GM19238 (cell line): ENCODE measurements at regions not wholly inside any gene's neighbourhood (a gene's known extent, or its start where the extent isn't known, plus 50 kb on each side); places are given as distances from the start of the nearest gene placed in this dataset.
A peak's percentile ranks its signal among the peaks of the same experiment; 100 is the strongest.

Source experiments
- DNase-seq: peaks from one replicate; pipeline ENCODE4 v3.0.0; 2011; ENCODE audit warnings: low spot score; ENCODE audit not compliant: insufficient read length

GRCh38 chr2:12278217-12278750, 438.5 kb upstream of the TRIB2 start:
- DNase-seq = no peak

- DNase-seq = no peak
Observed at GRCh38 chr2:12282780-12283695, 433.7 kb upstream of the TRIB2 start.

- DNase-seq = no peak
Observed at GRCh38 chr2:12284037-12284436, 432.7 kb upstream of the TRIB2 start.

- no peak for DNase-seq
Observed at GRCh38 chr2:12284487-12284886, 432.2 kb upstream of the TRIB2 start.

GRCh38 chr2:12286347-12286746, 430.4 kb upstream of the TRIB2 start:
- no peak for DNase-seq

- DNase-seq = no peak
Observed at GRCh38 chr2:12287220-12287751, 429.4 kb upstream of the TRIB2 start.

- no peak for DNase-seq
Observed at GRCh38 chr2:12288048-12288447, 428.7 kb upstream of the TRIB2 start.

- no peak for DNase-seq
Observed at GRCh38 chr2:12289120-12289802, 427.5 kb upstream of the TRIB2 start.

GRCh38 chr2:12291303-12291702, 425.4 kb upstream of the TRIB2 start:
- no peak for DNase-seq

- DNase-seq = peak; percentile 3
Observed at GRCh38 chr2:12293874-12294273, 422.9 kb upstream of the TRIB2 start.

- DNase-seq = no peak
Observed at GRCh38 chr2:12295856-12296519, 420.7 kb upstream of the TRIB2 start.

- DNase-seq = no peak
Observed at GRCh38 chr2:12296915-12297314, 419.8 kb upstream of the TRIB2 start.

GRCh38 chr2:12298352-12298751, 418.4 kb upstream of the TRIB2 start:
- DNase-seq = no peak

- no peak for DNase-seq
Observed at GRCh38 chr2:12299431-12299830, 417.3 kb upstream of the TRIB2 start.

GRCh38 chr2:12300019-12300602, 416.6 kb upstream of the TRIB2 start:
- no peak for DNase-seq

GRCh38 chr2:12300927-12301326, 415.8 kb upstream of the TRIB2 start:
- DNase-seq = no peak

- DNase-seq = no peak
Observed at GRCh38 chr2:12302140-12302539, 414.6 kb upstream of the TRIB2 start.

GRCh38 chr2:12302691-12303090, 414.0 kb upstream of the TRIB2 start:
- DNase-seq = no peak

GRCh38 chr2:12303181-12304030, 413.3 kb upstream of the TRIB2 start:
- no peak for DNase-seq

- no peak for DNase-seq
Observed at GRCh38 chr2:12304564-12305171, 412.1 kb upstream of the TRIB2 start.
